Vagina (tissue), 2 donors: ENCODE measurements at regions not wholly inside any gene's neighbourhood (a gene's known extent, or its start where the extent isn't known, plus 50 kb on each side); places are given as distances from the start of the nearest gene placed in this dataset.

ENCODE experiments used
- POLR2A ChIP-seq, 2 donors: fragments of 450-650 bp; IDR thresholded peaks; one replicate each; pipeline ENCODE4 v1.6.1; 2017; ENCODE audit warnings: antibody characterized with exemption in 2 of 2, mild to moderate bottlenecking in 2 of 2, moderate library complexity in 2 of 2
- TF ChIP-seq, protein P1 (sequence below), 3 experiments: fragments of 450-650 bp in 2 of 3; fragments of 200-600 bp in 1 of 3; sonication (generic) in 1 of 3; IDR thresholded peaks; one replicate each; pipeline ENCODE4 v1.5.1; 2017 to 2019; ENCODE audit warnings: antibody characterized with exemption in 3 of 3, mild to moderate bottlenecking in 2 of 3, moderate library complexity in 2 of 3

DNA sequence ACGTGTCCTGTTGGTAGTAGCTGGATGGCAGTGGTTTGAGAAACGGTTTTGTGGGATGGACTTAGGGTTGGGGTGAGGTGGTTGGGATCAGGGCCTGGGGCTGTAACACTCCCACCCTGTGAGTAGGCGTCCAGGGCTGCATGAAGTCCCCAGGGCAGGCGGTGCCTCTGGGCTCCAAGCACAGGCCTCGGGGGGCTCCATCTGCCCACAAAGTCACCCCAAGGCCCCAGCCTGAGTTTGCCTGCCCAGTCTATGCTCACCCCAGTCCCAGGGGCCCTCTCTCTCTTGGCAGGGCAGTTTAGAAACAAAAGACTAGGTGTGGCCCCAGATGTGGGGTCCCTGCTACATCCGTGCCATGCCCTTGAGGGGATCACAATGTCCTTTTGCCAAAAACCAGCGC lies 86.9 kb upstream of the PRR23E start:
- TF ChIP-seq, protein P1, sequence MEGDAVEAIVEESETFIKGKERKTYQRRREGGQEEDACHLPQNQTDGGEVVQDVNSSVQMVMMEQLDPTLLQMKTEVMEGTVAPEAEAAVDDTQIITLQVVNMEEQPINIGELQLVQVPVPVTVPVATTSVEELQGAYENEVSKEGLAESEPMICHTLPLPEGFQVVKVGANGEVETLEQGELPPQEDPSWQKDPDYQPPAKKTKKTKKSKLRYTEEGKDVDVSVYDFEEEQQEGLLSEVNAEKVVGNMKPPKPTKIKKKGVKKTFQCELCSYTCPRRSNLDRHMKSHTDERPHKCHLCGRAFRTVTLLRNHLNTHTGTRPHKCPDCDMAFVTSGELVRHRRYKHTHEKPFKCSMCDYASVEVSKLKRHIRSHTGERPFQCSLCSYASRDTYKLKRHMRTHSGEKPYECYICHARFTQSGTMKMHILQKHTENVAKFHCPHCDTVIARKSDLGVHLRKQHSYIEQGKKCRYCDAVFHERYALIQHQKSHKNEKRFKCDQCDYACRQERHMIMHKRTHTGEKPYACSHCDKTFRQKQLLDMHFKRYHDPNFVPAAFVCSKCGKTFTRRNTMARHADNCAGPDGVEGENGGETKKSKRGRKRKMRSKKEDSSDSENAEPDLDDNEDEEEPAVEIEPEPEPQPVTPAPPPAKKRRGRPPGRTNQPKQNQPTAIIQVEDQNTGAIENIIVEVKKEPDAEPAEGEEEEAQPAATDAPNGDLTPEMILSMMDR (IDR thresholded peaks at IDR 0.05), result no peak
- TF ChIP-seq POLR2A (IDR thresholded peaks at IDR 0.05), result no peak
